Inferior parietal cortex (tissue), 1 donor: ENCODE measurements at regions not wholly inside any gene's neighbourhood (a gene's known extent, or its start where the extent isn't known, plus 50 kb on each side); places are given as distances from the start of the nearest gene placed in this dataset.

Experiments used
- DNase-seq: peaks from one replicate; pipeline ENCODE4 v3.0.0-alpha.2; 2016; ENCODE audit errors: extremely low spot score

DNA sequence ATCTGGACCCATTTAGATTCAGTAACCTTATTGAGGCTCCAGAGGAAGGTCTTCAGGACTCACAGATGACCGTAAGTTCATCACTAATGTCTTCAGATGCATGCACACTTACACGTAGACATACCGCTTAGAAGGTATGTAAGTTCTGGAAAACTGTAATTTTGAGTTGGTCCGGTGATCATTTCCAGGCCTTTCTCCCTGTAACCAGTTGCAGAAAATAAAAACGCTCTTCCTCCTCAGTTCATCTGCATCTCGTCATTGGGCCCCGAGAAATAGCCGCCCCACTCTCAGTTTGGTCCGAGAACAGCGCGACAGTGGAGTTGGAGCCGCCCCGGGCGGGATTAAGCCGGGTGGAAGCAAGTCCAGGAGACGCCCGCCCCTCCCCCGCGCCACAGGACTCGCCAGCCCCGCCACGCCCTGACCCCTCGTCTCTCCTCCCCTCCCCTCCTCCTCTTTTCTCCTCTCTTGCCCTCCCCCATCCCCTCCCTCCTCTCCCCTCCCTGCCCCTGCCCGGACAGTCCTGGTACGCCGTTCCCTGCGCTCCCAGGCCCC, 83.7 kb downstream of the TNFAIP2 start:
- DNase-seq = no peak

DNA sequence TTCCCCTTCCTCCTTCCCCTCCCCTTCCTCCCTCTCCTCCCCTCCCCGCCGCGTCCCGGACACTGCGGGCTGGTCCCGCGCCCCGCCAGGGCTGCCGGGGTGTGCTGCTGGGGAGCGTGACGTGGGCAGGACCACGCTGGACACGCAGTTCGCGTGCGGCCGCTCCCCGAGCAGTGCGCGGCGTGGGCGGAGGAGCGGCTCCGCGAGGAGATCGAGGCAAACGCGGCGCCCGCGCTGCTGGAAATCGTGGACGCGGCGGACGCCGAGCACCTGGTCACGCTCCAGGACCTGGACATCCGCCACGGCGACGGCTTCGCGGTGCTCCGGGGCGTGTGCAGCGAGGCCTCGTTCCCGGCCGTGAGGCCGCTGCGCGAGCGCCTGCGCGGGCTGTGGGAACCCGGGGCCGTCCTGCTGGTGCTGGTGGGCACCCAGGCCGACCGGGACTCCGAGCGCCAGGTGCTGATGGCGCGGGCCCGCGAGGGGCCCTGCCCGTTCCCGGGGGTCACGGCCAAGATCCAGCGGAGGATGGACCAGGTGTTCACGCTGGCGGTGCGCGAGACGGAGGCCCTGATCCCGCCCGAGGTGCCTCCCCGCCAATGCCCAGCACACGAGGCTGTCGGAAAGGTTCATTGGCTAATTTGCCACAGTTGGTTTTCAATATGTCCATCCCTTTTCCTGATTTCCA, 84.3 kb downstream of the TNFAIP2 start:
- no peak for DNase-seq

DNA sequence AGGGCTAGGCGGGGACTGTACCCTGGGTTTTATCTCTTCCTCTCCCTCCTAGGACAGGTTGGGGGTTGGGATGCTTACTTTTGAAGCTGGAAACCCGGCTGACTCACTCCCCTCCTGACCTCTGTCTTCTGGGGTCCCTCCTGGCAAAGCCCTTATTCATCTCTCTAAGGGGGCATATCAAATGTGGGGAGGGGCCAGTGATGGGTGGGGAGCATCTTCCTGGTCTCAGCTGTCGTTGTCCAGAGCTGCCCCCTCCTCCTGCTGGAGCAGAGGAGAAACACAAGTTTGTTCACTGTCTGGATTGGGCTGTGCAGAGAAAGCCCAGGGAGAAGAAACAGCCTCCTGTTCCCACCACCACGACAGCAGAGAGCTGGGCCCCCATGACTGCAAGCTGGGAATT, 85.8 kb downstream of the TNFAIP2 start:
- DNase-seq = no peak

DNA sequence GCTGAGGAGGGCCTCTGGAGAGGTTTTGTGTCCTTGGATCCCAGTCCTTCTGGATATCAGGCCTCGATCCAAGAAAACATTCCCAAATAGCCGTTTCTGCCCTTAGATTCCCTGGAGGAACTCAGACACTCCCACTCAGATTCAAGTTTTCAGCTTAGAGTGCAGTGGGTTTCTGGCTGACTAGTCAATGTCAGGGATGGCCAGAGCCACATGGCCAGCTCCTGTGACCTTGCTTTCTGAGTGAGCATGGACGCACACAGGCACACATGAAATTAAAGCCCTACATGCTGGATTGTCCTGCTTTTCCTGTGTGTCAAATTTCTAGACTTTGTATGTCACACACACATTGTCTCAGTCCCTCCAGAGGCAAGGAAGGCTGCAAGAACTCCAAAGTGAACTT, 86.2 kb downstream of the TNFAIP2 start:
- no peak for DNase-seq

DNA sequence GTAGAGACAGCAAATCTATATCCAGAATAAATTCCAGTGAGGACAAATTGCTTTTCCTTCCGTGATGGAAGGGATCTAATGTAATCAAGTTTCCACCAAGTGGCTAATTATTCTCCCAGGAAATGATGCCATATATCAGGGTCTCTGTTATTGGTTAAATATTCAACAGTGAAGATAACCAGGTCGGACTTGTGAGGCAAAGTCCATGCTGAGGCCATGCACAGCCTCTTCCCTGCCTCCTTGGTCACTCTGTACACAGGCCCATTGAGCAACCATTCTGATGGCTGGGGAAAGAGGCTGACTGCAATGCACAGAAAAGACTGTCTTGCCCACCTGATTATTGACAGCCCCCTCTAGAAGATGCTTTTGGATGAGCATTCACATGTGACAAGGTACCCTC, 90.1 kb downstream of the TNFAIP2 start:
- DNase-seq = no peak

DNA sequence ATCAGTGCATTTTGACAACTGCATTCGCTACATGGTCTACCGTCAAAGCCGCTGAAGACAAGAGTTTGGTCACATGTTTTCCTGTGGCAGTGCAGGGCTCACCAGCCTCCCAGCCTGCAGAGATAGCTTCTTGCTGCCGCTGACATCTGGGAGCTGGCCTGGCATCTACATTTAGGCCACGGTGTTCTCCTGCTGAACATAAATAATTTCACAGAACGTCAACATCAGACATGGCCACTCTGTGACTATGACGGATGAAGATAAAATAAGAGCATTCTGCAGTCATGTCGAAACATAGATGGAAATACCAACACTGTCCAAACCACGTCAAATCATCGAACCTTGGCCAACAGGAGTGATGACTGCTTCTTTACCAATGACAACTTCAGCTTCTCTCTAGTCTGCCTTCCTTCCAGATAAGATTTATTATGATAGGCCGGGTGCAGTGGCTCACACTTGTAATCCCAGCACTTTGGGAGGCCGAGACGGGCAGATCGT, 91.2 kb downstream of the TNFAIP2 start:
- no peak for DNase-seq

DNA sequence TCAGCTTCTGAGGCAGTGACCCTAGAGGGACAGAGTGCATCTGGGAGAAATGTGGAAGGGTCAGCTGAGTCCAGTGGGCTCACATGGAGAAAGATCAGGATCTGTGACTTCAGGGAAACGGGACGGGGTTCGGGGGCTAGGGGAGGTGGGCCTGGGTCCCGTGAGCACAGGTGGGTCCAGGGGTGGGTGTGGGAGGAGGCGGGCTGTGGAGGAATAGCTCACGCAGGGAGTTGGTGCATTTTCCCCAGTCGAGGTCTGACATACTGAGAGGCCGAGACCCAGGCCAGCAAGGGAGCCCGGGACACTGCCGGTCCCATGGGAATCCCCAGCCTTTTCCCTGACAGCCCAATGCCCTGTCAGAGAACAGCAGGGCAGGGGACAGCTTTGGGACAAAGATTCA, 93.1 kb downstream of the TNFAIP2 start:
- DNase-seq = no peak

DNA sequence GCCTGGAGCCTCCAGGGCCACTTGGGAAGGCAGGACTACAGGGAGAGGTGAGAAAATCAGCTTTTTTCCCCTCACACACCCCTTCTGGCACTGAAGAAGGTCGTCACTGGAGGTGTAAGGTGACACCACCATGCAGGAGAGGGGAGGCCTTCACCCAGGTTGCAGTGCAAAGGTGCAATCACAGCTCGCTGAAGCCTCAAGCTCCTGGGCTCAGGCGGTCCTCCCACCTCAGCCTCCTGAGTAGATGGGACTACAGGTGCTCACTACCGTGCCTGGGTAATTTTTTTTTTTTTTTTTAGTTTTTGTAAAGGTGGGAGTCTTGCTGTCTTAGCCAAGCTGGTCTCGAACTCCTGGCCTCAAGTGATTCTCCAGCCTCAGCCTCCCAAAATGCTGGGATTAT, 93.6 kb downstream of the TNFAIP2 start:
- no peak for DNase-seq

DNA sequence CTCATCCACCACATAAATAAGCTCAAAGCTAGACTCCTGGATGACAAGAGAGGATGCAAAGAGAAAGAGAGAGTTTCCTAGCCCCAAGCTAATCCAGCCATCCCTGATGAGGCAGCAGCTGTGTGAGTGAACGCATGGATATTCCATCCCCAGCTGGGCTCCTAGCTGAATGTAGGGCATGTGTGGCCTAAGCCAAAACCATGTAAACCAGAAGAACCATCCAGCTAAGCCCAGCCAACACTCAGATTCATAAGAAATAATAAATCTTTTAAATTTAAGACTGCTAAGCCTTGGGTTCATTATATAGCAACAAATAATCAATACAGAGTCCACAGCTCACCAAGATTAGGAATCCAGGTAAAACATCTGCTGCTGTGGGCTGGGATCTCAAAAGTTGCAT, 94.3 kb downstream of the TNFAIP2 start:
- no peak for DNase-seq

DNA sequence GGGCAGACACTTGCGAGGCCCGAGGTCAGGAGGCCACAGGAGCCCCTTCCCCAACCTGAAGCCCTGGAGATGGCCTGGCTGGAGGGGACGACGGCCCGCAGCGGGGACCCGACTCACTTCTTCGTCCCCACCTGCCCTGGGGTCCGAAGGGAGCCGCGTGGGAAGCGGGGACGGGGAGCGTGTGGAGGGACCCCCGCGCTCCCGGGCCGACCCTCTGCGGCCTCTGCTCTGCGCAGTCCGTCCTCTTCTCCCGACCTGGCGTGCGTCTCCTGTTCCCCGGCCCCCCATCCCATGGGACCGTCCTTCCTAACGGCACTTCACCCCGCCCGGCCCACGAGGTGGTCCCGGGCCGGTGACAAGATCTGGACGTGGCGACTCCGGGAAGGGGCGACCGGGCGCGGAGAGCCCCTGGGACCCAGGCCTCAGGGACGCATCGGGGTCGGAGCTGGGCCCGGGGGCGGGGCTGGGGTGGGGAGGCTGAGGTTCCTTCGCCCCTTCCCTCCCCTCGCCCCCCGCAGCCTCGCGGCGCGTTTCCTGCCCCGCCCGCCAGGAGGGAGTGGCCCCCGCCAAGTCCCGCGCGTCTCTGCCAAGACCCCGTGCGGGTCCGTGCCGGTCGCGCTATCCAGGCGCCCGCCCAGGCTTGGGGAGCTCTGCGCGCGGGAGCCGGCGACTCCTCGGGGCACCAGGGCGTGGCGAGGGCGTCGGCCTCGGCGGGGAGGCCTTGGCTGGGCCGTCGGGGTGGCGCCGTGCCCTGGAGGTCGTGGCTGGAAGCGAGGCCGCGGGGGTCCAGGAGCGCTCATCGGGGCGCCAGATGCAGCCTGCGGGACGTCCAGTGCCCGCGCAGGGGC, 97.1 kb downstream of the TNFAIP2 start:
- no peak for DNase-seq

DNA sequence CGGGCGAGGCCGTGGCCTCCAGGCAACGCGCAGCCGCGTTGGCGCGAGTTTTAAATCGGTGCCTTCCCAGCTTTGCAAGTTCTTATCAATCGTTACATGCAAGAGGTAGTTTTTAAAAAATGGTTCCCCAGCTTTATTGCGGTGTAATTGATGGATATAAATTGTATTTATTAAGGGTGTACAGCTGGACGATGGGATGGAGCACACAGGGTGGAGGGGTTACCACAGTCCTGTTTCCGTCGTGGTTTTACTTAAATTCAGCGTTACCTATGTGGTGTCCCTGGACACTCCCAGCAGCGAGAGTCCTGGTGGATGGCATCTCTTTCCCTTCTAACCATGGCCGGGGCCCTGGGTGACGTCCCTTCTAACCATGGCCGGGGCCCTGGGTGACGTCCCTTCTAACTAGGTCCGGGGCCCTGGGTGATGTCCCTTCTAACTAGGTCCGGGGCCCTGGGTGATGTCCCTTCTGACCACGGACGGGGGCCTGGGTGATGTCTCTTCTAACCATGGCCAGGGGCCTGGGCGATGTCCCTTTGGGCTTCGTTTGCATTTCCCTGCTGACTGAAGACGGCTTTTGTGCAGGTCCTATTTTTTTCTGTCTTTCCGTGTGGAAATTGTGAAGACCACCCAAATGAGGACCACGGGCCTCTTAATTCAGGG, 97.9 kb downstream of the TNFAIP2 start:
- no peak for DNase-seq

DNA sequence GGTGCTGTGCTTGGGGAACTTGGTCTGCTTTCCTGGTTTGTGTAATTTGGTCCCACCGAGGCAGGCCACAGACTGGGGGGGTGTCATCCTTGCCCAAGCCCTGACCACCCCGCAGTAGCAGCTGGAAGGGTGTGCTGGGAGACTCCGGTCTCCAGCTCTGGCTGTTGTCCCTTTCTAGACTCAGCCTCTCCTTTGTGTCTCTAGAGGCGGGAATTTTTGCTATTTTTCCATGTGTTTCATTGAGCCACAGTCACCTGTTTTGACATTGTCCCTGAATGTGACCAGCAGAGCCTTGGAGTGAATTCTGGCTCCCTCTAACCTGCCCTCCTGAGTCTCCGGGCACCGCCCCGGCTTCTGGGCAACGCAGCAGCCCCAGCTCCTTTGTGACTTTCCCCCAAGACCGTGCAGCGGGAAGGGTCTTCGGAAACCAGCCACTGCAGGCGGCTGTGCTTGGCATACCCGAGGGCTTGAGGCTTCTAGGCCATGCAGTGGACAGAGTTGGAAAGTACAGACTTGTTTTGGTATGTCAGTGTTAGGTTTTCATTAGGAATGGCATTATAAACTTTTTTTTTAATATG, 98.6 kb downstream of the TNFAIP2 start:
- no peak for DNase-seq

DNA sequence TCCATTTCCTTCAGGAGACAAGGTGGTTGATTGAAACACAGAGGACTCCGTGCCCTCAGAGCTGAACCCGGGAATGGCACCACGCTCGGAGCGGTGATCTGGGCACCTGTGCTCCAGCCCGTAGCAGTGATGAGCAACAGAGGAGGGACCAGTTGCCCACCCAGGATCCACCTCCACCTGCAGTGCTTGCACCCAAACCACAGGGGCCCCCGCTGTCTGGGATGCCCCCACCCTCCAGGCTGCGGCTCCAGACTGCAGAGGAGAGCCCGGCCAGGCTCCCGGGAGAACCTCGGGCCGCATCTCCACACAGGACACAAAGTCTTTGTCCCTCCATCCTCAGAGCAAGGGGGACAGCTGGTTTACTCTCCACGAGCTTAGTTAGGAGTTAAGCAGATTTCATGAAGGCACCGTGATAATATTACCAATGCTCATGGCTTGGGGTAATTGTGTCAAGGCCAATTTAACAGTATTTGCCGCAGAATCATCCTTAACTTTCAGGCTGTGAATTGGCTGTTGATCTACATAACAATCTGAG, 100.6 kb downstream of the TNFAIP2 start:
- DNase-seq = no peak

DNA sequence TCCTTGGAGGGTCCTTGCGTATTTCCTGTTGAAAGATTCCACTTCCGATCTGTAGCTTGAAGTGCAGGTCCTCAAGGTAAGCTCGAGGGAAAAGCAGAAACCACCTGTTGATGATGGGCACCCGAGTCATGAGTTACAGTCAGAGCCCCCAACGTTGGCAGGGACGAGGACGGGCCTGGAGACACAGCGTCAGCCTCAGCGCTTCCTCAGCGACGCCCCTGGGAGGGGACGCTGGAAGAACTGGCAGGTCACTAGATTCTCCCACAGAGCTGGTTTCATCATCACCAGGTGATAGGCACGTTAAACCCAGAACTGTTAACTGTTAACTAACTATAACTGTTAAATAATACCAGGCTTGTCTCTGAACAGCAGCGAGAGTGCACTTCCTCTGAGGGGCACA, 101.8 kb downstream of the TNFAIP2 start:
- no peak for DNase-seq

DNA sequence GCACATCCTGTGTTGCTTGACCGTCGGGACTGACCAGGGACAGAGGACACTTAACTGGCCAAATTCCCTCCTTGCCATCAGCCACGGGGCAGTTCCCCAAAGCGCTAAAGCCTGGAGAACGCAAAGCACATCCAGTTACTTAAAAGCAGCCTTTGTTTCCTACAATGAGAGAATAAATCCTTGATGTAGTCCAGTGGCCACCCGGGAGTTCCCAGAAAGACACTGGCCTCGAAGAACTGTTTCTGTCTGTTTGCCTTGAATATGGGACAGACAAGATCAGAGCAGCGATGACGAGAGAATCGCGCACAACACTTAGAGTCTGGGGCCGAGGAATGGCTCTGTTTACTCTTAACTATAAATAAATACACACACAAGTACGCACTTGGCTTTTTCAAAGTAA, 102.2 kb downstream of the TNFAIP2 start:
- DNase-seq = no peak

DNA sequence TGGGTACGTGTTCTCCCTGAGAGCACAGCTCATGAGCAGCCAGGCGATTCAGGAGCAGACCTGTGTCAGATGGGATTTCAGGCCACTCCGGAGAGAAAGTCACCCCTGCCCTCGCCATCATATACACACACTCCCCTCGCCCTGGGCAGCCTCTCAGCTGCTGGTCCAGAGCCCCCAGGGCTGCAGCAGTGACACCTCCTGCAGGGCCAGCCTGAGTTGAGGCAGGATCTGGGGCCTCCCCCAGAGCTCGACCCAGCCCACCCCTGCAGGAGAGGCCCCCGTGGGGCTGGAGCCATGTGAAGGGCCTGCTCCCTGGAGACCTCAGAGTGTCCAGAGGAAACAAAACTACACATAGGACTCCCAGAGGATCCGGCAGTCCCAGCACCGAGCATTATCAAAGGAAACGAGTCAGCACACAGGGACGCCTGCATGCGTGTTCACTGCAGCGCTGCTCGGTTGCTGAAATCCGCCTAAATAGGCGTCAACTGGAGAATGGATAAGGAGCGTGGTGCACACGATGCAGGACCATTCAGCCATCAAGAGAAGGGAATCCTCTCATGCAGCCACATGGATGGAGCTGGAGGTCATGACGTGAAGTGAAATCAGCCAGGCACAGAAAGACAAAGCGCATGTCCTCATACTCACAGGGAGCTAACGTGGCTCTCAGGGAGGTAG, 104.0 kb downstream of the TNFAIP2 start:
- DNase-seq = no peak

DNA sequence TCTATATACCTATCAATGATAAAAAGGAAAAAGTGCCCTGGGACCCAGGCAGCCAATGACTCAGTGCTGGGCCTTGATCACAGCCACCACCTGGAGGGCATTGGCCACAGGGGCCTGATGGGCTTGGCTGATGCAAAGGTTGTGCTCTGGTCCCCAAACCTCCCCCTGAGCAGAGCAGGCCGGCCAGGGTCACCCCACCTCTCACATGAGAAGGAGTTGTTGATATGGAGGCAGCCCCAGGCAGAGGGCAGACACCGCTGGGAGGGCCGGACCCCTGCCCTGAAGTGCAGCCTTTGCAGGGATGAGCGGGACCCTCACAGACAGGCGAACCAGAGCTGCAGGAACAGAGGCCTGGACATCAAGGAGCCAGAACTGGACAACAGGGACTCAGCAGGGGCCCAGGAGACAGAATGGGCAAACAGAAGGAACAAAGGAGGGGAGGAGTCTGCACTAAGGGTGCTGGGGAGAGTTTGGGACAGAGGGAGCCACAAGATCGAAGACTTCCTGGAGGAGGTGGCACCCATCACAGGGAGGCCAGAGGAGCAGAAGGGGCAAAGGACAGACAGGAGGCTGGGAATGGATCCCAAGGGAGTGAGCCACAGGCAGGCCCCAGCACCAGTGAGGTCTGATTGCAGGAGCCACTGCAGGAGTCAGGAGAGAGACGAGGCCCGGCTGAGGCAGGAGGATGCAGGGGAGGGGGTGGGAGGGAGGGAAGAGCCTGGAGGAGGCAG, 105.0 kb downstream of the TNFAIP2 start:
- DNase-seq = no peak

DNA sequence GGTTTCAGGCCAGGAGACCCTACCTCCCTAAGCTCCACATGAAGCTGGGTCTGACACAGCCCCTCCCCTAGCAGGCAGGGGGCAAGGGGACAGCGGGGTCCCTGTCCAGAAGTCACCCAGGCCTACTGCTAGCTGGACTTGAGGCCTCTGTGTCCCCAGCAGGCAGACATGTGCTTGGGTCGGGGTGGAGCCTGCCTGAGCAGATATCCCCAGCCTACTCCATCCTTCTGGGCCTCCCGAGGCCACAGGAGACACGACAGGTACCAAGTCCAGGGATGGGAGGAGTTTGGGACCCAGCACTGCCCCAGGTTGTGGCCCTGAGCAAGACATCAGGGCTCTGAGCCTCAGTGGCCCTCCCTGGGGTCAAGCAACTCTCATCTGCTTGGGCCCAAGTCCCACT, 105.2 kb upstream of the EIF5 start:
- DNase-seq = no peak

DNA sequence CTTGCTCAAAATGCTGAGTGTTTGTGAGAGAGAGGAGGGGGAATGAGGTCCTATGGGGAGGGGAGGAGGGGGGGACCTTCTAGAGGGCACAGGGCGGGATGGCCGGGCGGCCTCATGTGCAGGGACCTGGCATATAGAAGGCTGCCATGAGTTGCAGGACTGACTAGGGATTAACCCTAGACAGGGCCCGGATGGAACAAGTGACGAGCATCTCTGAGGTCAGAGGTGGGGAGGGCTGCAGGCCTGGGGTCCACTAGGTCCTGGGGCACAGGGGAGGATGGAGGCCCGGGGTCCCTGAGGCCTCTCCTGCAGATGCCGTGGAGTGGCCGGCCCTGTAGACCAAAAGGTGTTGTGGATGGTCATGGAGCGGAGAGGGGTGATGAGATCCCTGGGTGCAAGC, 104.0 kb upstream of the EIF5 start:
- DNase-seq = no peak

DNA sequence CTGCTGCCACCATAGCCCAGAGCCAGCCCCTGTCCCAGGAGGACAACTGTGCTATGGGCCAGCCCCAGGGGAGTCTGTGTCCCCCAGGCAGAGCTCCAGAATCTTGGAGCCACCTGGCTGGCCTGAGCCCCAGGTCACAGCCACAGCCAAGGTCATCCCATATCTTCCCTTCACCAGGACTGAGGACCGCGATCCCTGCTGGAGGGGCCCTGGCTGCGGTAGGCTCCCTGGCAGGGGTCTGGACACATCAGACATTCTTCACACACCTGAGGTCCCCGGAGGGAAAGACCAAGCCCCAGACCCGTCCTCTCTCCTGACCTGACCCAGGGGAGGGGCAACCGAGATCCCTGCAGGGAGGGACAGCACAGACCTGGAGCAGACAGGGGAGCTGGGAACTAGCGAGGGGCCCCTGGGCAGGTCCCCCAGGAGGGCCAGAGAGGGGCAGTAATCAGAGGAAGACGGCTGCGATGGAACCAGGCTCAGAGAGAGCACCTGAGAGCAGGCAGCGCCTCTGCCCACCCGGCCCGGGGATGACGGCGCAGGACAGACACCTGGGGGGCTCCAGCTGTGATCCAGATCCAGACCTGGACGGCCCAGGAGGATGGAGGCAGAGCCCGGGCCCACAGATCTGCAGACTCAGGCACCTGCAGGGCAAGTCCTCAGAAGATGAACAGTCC, 103.2 kb upstream of the EIF5 start:
- no peak for DNase-seq
